PC-3 (cell line): ENCODE measurements at regions not wholly inside any gene's neighbourhood (a gene's known extent, or its start where the extent isn't known, plus 50 kb on each side); places are given as distances from the start of the nearest gene placed in this dataset.

ENCODE experiments used
- ATAC-seq: fragments of 200-7000 bp; cut with Tn5 transposase; 2 replicates; pipeline ENCODE4 v1.9.1; 2020; ENCODE audit warnings: mild to moderate bottlenecking, moderate library complexity
- BruUV-seq: library from RNA; stranded (reverse); fragments of 400-500 nt; replicated peaks from 2 replicates; lab custom pipeline; 2021; lab: Mats Ljungman, UMichigan
- CTCF ChIA-PET: fragments of 300-600 bp; sonication (Branson Sonifier 250); formaldehyde crosslinking; loops from one replicate; lab custom pipeline; 2022; ENCODE audit warnings: antibody characterized with exemption; lab: Charles Lee
- POLR2A ChIA-PET: fragments of 300-600 bp; sonication (Branson Sonifier 250); formaldehyde crosslinking; loops from one replicate; lab custom pipeline; 2022; ENCODE audit warnings: antibody characterized with exemption; ENCODE audit not compliant: unreplicated experiment; lab: Charles Lee
- DNase-seq: peaks from one replicate; pipeline ENCODE4 v3.0.0-alpha.2; 2015
- H2AFZ ChIP-seq: fragments of 300-600 bp; sonication (generic); 2 replicates; pipeline ENCODE4 v1.6.0; 2016; ENCODE audit warnings: antibody characterized with exemption, low read length
- H3F3A ChIP-seq: fragments of 300-600 bp; sonication (generic); one replicate; pipeline ENCODE4 v1.6.0; 2017; ENCODE audit warnings: antibody characterized with exemption, low read length, control low read depth, mild to moderate bottlenecking; ENCODE audit not compliant: unreplicated experiment
- H3K27ac ChIP-seq: fragments of 300-600 bp; sonication (generic); 2 replicates; pipeline ENCODE4 v1.5.1; 2016; ENCODE audit warnings: mild to moderate bottlenecking, low read length
- H3K27me3 ChIP-seq: fragments of 300-600 bp; sonication (generic); 2 replicates; pipeline ENCODE4 v1.6.1; 2016; ENCODE audit warnings: low read length, mixed read lengths
- H3K36me3 ChIP-seq: fragments of 300-600 bp; sonication (generic); 2 replicates; pipeline ENCODE4 v1.6.1; 2016; ENCODE audit warnings: low read depth, mixed run types, low read length, mixed read lengths
- H3K4me1 ChIP-seq: fragments of 300-600 bp; sonication (generic); 2 replicates; pipeline ENCODE4 v1.5.1; 2016; ENCODE audit warnings: low read length; ENCODE audit not compliant: insufficient read depth
- H3K4me2 ChIP-seq: fragments of 300-600 bp; sonication (generic); 2 replicates; pipeline ENCODE4 v1.6.0; 2016; ENCODE audit warnings: low read length
- H3K4me3 ChIP-seq: fragments of 300-600 bp; sonication (generic); 2 replicates; pipeline ENCODE4 v1.5.1; 2016; ENCODE audit warnings: mild to moderate bottlenecking, low read length, mixed read lengths
- H3K79me2 ChIP-seq: fragments of 300-600 bp; sonication (generic); 2 replicates; pipeline ENCODE4 v1.6.1; 2017; ENCODE audit warnings: low read length, mixed read lengths
- H3K9ac ChIP-seq: fragments of 300-600 bp; sonication (generic); 2 replicates; pipeline ENCODE4 v1.6.0; 2016; ENCODE audit warnings: mild to moderate bottlenecking, low read length
- H3K9me2 ChIP-seq: fragments of 300-600 bp; sonication (generic); replicated peaks from 2 replicates; pipeline ENCODE4 v1.6.1; 2016; ENCODE audit warnings: mixed run types, low read length, mixed read lengths
- H3K9me3 ChIP-seq: fragments of 300-600 bp; sonication (generic); 2 replicates; pipeline ENCODE4 v1.6.1; 2016; ENCODE audit warnings: low read length, mixed read lengths
- H4K20me1 ChIP-seq: fragments of 300-600 bp; sonication (generic); 2 replicates; pipeline ENCODE4 v1.6.1; 2016; ENCODE audit warnings: low read length, mixed read lengths
- EZH2 ChIP-seq: fragments of 300-600 bp; sonication (generic); IDR thresholded peaks from one replicate; pipeline ENCODE4 v1.6.1; 2017; ENCODE audit warnings: antibody characterized with exemption, mild to moderate bottlenecking, low read length; ENCODE audit not compliant: unreplicated experiment
- EZH2phosphoT487 ChIP-seq: fragments of 300-600 bp; sonication (generic); IDR thresholded peaks from 2 replicates; pipeline ENCODE4 v1.6.1; 2018; ENCODE audit warnings: mild to moderate bottlenecking, antibody characterized with exemption, low read length, borderline replicate concordance
- intact Hi-C: fragments of 100-400 bp; cut with micrococcal nuclease; formaldehyde crosslinking; loops from 2 replicates; pipeline ENCODE4 v1.9.0; 2023
- TF ChIP-seq, protein P1 (sequence below): fragments of 300-600 bp; sonication (generic); conservative IDR thresholded peaks from 2 replicates; pipeline ENCODE4 v1.5.1; 2017; ENCODE audit warnings: antibody characterized with exemption, low read depth, mild to moderate bottlenecking, low read length

- TF ChIP-seq EZH2phosphoT487 (no peak), EZH2 (no peak)
- TF ChIP-seq, protein P1, sequence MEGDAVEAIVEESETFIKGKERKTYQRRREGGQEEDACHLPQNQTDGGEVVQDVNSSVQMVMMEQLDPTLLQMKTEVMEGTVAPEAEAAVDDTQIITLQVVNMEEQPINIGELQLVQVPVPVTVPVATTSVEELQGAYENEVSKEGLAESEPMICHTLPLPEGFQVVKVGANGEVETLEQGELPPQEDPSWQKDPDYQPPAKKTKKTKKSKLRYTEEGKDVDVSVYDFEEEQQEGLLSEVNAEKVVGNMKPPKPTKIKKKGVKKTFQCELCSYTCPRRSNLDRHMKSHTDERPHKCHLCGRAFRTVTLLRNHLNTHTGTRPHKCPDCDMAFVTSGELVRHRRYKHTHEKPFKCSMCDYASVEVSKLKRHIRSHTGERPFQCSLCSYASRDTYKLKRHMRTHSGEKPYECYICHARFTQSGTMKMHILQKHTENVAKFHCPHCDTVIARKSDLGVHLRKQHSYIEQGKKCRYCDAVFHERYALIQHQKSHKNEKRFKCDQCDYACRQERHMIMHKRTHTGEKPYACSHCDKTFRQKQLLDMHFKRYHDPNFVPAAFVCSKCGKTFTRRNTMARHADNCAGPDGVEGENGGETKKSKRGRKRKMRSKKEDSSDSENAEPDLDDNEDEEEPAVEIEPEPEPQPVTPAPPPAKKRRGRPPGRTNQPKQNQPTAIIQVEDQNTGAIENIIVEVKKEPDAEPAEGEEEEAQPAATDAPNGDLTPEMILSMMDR: no peak
- ChIA-PET CTCF (interaction anchor here (0.6 kb wide), 1 partner anchor 45 kb away, joined by 3 read pairs; no protein-coding TSS in a partner anchor), POLR2A (no interaction called here)
- H3K9ac ChIP-seq: no peak overlapping the region
- BruUV-seq: no TSS peak
- no peaks in the 10 kb centered on the region for H3K9me3 ChIP-seq
- no peaks in the 10 kb centered on the region for H3K4me1 ChIP-seq
- H3K4me2 ChIP-seq: no peak overlapping the region
- no peaks in the 10 kb centered on the region for H4K20me1 ChIP-seq
- no peaks in the 10 kb centered on the region for H3K79me2 ChIP-seq
- H3K27me3 ChIP-seq: no peaks in the 10 kb centered on the region
- no peak overlapping the region for H3K27ac ChIP-seq
- DNase-seq (no peak), ATAC-seq (no peak)
- H3F3A ChIP-seq: no peaks in the 10 kb centered on the region
- H3K4me3 ChIP-seq: no peak overlapping the region
- H3K36me3 ChIP-seq: no peaks in the 10 kb centered on the region
- intact Hi-C loops: no loop called here
- H3K9me2 ChIP-seq: no peaks in the 10 kb centered on the region
- H2AFZ ChIP-seq: no peak overlapping the region
Measured at GRCh38 chr1:60981357-60981756, 101.0 kb upstream of the NFIA start.

DNA sequence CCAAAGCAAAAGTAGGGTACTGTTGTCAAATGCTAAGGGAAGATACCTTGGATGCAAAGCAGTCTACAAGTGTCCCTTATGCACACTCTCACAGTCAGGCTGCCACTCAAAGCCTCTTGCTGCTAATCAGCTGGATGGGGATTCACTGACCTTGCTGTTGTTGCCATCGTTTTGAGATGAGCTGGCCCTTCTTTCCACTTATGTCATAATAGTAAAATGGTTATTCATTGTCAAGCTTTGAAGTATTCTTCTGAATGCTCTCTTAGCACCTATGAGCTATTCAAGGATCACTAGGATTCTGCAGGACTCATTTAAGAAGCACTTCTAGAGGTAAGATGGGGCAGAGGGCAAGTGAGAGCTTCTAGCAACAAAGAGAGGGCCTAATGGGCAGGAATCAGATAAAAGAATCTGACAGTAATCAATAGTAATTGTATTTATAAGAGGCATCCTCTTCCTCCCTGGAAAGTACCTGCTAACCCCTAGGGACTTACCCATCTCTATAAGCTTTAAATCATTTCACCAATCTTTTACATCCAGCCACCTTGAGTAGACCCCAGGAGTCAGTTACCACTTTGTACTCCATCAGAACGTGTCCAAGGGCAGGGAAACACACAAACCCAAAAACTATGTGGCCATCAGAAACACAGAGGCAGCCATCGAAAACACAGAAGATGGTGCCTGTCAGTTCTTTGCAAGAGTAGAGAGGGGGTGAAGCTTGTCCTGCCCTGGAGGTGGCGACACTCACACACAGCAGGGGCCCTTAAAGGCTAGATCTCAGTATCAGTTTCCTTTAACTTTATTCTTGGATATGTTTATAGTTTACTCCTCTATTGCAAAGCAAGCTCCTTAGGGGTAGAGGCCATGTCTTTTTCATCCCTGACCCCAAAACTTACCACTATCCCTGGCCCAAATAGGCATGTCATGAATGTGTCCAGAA, 103.7 kb upstream of the NFIA start:
- ATAC-seq: peak; percentile 94
- BruUV-seq: no TSS peak

More for the DNA sequence above, 103.7 kb upstream of the NFIA start:
- Histone ChIP-seq H3K36me3 (no peaks in the 10 kb centered on the region), H3K27ac (no peak overlapping the region), H3K9me3 (no peaks in the 10 kb centered on the region), H3K9ac (no peak overlapping the region), H4K20me1 (no peaks in the 10 kb centered on the region), H2AFZ (no peak overlapping the region), H3K9me2 (no peaks in the 10 kb centered on the region), H3F3A (no peaks in the 10 kb centered on the region), H3K4me1 (no peaks in the 10 kb centered on the region), H3K4me2 (no peak overlapping the region), H3K79me2 (no peaks in the 10 kb centered on the region), H3K27me3 (no peaks in the 10 kb centered on the region), H3K4me3 (no peak overlapping the region)
- no peak for TF ChIP-seq EZH2
- TF ChIP-seq, protein P1: peak; percentile 93
- CTCF ChIA-PET: interaction anchor here (0.5 to 1.4 kb wide), 6 partner anchors 64 to 875 kb away, joined by 3 to 7 read pairs (median 5); no protein-coding TSS in a partner anchor
- DNase-seq: peak; percentile 64
- intact Hi-C loops: loop anchor here (1.0 to 10.0 kb wide), 6 partner anchors 64 to 874 kb away; no protein-coding TSS in a partner anchor
- POLR2A ChIA-PET: interaction anchor here (0.7 kb wide), 1 partner anchor 11 kb away, joined by 4 read pairs; no protein-coding TSS in a partner anchor
